ENCODE measurements at regions not wholly inside any gene's neighbourhood (a gene's known extent, or its start where the extent isn't known, plus 50 kb on each side); places are given as distances from the start of the nearest gene placed in this dataset.

- no peaks in the 10 kb centered on the region for H3K36me3 ChIP-seq
- WGBS, 2 donors = 65 to 87% methylated on average over 3 of the region's 3 CpGs
- no peaks in the 10 kb centered on the region for H3K4me1 ChIP-seq
- no peak overlapping the region for H3K27ac ChIP-seq
- no peak for TF ChIP-seq CTCF (IDR thresholded peaks at IDR 0.05)
- no peak for TF ChIP-seq EP300 (IDR thresholded peaks at IDR 0.05)
- no peak for TF ChIP-seq POLR2A (IDR thresholded peaks at IDR 0.05)
- H3K4me3 ChIP-seq = no peak overlapping the region
- no peaks in the 10 kb centered on the region for H3K27me3 ChIP-seq
- no peak for DNase-seq (ENCODE audit: low spot score in 2 of 2)
- H3K9me3 ChIP-seq = no peaks in the 10 kb centered on the region
Observed at GRCh38 chr3:6437631-6438030, 423.3 kb upstream of the GRM7 start.

GRCh38 chr3:6438031-6438430, 422.9 kb upstream of the GRM7 start:
- H3K4me1 ChIP-seq = no peaks in the 10 kb centered on the region
- no peaks in the 10 kb centered on the region for H3K27me3 ChIP-seq
- H3K9me3 ChIP-seq = no peaks in the 10 kb centered on the region
- 67 to 71% methylated on average over 3 of the region's 3 CpGs for WGBS, 2 donors
- DNase-seq (ENCODE audit: low spot score in 2 of 2) = no peak
- no peaks in the 10 kb centered on the region for H3K36me3 ChIP-seq
- no peak overlapping the region for H3K4me3 ChIP-seq
- TF ChIP-seq POLR2A (IDR thresholded peaks at IDR 0.05) = no peak
- no peak for TF ChIP-seq EP300 (IDR thresholded peaks at IDR 0.05)
- TF ChIP-seq CTCF (IDR thresholded peaks at IDR 0.05) = no peak
- no peak overlapping the region for H3K27ac ChIP-seq

GRCh38 chr3:6439226-6439625, 421.7 kb upstream of the GRM7 start:
- no peak overlapping the region for H3K27ac ChIP-seq
- H3K4me1 ChIP-seq = no peaks in the 10 kb centered on the region
- no peaks in the 10 kb centered on the region for H3K27me3 ChIP-seq
- no peak overlapping the region for H3K4me3 ChIP-seq
- TF ChIP-seq POLR2A (IDR thresholded peaks at IDR 0.05) (no peak), CTCF (IDR thresholded peaks at IDR 0.05) (no peak), EP300 (IDR thresholded peaks at IDR 0.05) (no peak)
- DNase-seq (ENCODE audit: low spot score in 2 of 2) = no peak
- no peaks in the 10 kb centered on the region for H3K36me3 ChIP-seq
- H3K9me3 ChIP-seq = no peaks in the 10 kb centered on the region
- 68 to 72% methylated on average over 8 of the region's 8 CpGs for WGBS, 2 donors

- Histone ChIP-seq H3K9me3 (no peaks in the 10 kb centered on the region), H3K36me3 (no peaks in the 10 kb centered on the region), H3K4me1 (no peaks in the 10 kb centered on the region), H3K4me3 (no peak overlapping the region), H3K27me3 (no peaks in the 10 kb centered on the region), H3K27ac (no peak overlapping the region)
- TF ChIP-seq CTCF (IDR thresholded peaks at IDR 0.05) (no peak), POLR2A (IDR thresholded peaks at IDR 0.05) (no peak), EP300 (IDR thresholded peaks at IDR 0.05) (no peak)
- DNase-seq (ENCODE audit: low spot score in 2 of 2) = no peak
- WGBS, 2 donors = 79 to 87% methylated on average over 1 of the region's 1 CpG
Observed at GRCh38 chr3:6439824-6440223, 421.1 kb upstream of the GRM7 start.

GRCh38 chr3:6444888-6445658, 415.8 kb upstream of the GRM7 start:
- TF ChIP-seq CTCF (IDR thresholded peaks at IDR 0.05) (no peak), EP300 (IDR thresholded peaks at IDR 0.05) (no peak), POLR2A (IDR thresholded peaks at IDR 0.05) (no peak)
- WGBS, 2 donors = 0 to 88% methylated on average over 1 of the region's 1 CpG

More at GRCh38 chr3:6444888-6445658, 415.8 kb upstream of the GRM7 start:
- Histone ChIP-seq H3K27ac (no peak overlapping the region), H3K27me3 (no peaks in the 10 kb centered on the region), H3K4me3 (no peak overlapping the region), H3K36me3 (no peaks in the 10 kb centered on the region), H3K4me1 (no peaks in the 10 kb centered on the region), H3K9me3 (no peaks in the 10 kb centered on the region)
- no peak for DNase-seq (ENCODE audit: low spot score in 2 of 2)
